ENCODE measurements at regions not wholly inside any gene's neighbourhood (a gene's known extent, or its start where the extent isn't known, plus 50 kb on each side); places are given as distances from the start of the nearest gene placed in this dataset.

GRCh38 chr6:140576004-140576555 is 1201.6 kb upstream of the CITED2 start:
- Histone ChIP-seq H3K4me1 (ENCODE audit: control insufficient read depth in 1 of 2, insufficient read depth in 2 of 2, low read length in 2 of 2) (peaks cover 0 to 3% of the 10 kb centered on the region in 2 donors), H3K27me3 (ENCODE audit: control insufficient read depth in 1 of 2, insufficient read depth in 2 of 2, low read length in 1 of 2) (no peaks in the 10 kb centered on the region), H3K27ac (ENCODE audit: low read depth in 1 of 2, low read length in 2 of 2) (no peak overlapping the region), H3K9me3 (ENCODE audit: control insufficient read depth, low read length) (no peaks in the 10 kb centered on the region), H3K4me3 (ENCODE audit: low read length in 2 of 2) (no peak overlapping the region), H3K36me3 (ENCODE audit: control insufficient read depth in 1 of 2, insufficient read depth in 2 of 2, low read length in 1 of 2) (no peaks in the 10 kb centered on the region)
- ATAC-seq (ENCODE audit: low FRiP score): no peak
- DNase-seq: no peak
- intact Hi-C loops (cut with DNase I): no loop called here
- 96 to 97% methylated on average over 7 of the region's 7 CpGs for WGBS, 2 donors

- intact Hi-C loops (cut with DNase I): no loop called here
- no peaks in the 10 kb centered on the region for H3K36me3 ChIP-seq (ENCODE audit: control insufficient read depth in 1 of 2, insufficient read depth in 2 of 2, low read length in 1 of 2)
Observed at GRCh38 chr6:140572867-140573266, 1198.4 kb upstream of the CITED2 start.

GRCh38 chr6:140572129-140572528 is 1197.7 kb upstream of the CITED2 start:
- peak overlapping the region; percentile 28 to 82 for H3K27ac ChIP-seq (ENCODE audit: low read depth in 1 of 2, low read length in 2 of 2)
- intact Hi-C loops (cut with DNase I): no loop called here

More at GRCh38 chr6:140572867-140573266, 1198.4 kb upstream of the CITED2 start:
- Histone ChIP-seq H3K4me1 (ENCODE audit: control insufficient read depth in 1 of 2, insufficient read depth in 2 of 2, low read length in 2 of 2) (peaks cover 0 to 3% of the 10 kb centered on the region in 2 donors), H3K27ac (ENCODE audit: low read depth in 1 of 2, low read length in 2 of 2) (peak overlapping the region; percentile 28 to 82), H3K9me3 (ENCODE audit: control insufficient read depth, low read length) (no peaks in the 10 kb centered on the region), H3K4me3 (ENCODE audit: low read length in 2 of 2) (no peak overlapping the region), H3K27me3 (ENCODE audit: control insufficient read depth in 1 of 2, insufficient read depth in 2 of 2, low read length in 1 of 2) (no peaks in the 10 kb centered on the region)
- no peak for DNase-seq
- ATAC-seq (ENCODE audit: low FRiP score): no peak

GRCh38 chr6:140571145-140571544 is 1196.7 kb upstream of the CITED2 start:
- DNase-seq: no peak
- Histone ChIP-seq H3K27ac (ENCODE audit: low read depth in 1 of 2, low read length in 2 of 2) (no peak overlapping the region), H3K4me3 (ENCODE audit: low read length in 2 of 2) (no peak overlapping the region), H3K4me1 (ENCODE audit: control insufficient read depth in 1 of 2, insufficient read depth in 2 of 2, low read length in 2 of 2) (peaks cover 0 to 7% of the 10 kb centered on the region in 2 donors), H3K9me3 (ENCODE audit: control insufficient read depth, low read length) (no peaks in the 10 kb centered on the region), H3K36me3 (ENCODE audit: control insufficient read depth in 1 of 2, insufficient read depth in 2 of 2, low read length in 1 of 2) (no peaks in the 10 kb centered on the region), H3K27me3 (ENCODE audit: control insufficient read depth in 1 of 2, insufficient read depth in 2 of 2, low read length in 1 of 2) (no peaks in the 10 kb centered on the region)
- no peak for ATAC-seq (ENCODE audit: low FRiP score)
- intact Hi-C loops (cut with DNase I): no loop called here

More at GRCh38 chr6:140572129-140572528, 1197.7 kb upstream of the CITED2 start:
- H3K27me3 ChIP-seq (ENCODE audit: control insufficient read depth in 1 of 2, insufficient read depth in 2 of 2, low read length in 1 of 2): no peaks in the 10 kb centered on the region
- H3K4me3 ChIP-seq (ENCODE audit: low read length in 2 of 2): no peak overlapping the region
- peaks cover 0 to 7% of the 10 kb centered on the region in 2 donors for H3K4me1 ChIP-seq (ENCODE audit: control insufficient read depth in 1 of 2, insufficient read depth in 2 of 2, low read length in 2 of 2)
- 2 to 4% methylated on average over 3 of the region's 3 CpGs for WGBS, 2 donors
- no peaks in the 10 kb centered on the region for H3K36me3 ChIP-seq (ENCODE audit: control insufficient read depth in 1 of 2, insufficient read depth in 2 of 2, low read length in 1 of 2)
- H3K9me3 ChIP-seq (ENCODE audit: control insufficient read depth, low read length): no peaks in the 10 kb centered on the region
- no peak for DNase-seq
- peak; percentile 79 for ATAC-seq (ENCODE audit: low FRiP score)

- intact Hi-C loops (cut with DNase I): no loop called here
- Histone ChIP-seq H3K9me3 (ENCODE audit: control insufficient read depth, low read length) (no peaks in the 10 kb centered on the region), H3K36me3 (ENCODE audit: control insufficient read depth in 1 of 2, insufficient read depth in 2 of 2, low read length in 1 of 2) (no peaks in the 10 kb centered on the region), H3K27ac (ENCODE audit: low read depth in 1 of 2, low read length in 2 of 2) (no peak overlapping the region), H3K4me1 (ENCODE audit: control insufficient read depth in 1 of 2, insufficient read depth in 2 of 2, low read length in 2 of 2) (peaks cover 0 to 6% of the 10 kb centered on the region in 2 donors), H3K27me3 (ENCODE audit: control insufficient read depth in 1 of 2, insufficient read depth in 2 of 2, low read length in 1 of 2) (no peaks in the 10 kb centered on the region), H3K4me3 (ENCODE audit: low read length in 2 of 2) (no peak overlapping the region)
- 54 to 56% methylated on average over 2 of the region's 2 CpGs for WGBS, 2 donors
- ATAC-seq (ENCODE audit: low FRiP score): no peak
- no peak for DNase-seq
Observed at GRCh38 chr6:140567466-140567865, 1193.0 kb upstream of the CITED2 start.

- intact Hi-C loops (cut with DNase I): no loop called here
- peaks cover 0 to 4% of the 10 kb centered on the region in 2 donors for H3K4me1 ChIP-seq (ENCODE audit: control insufficient read depth in 1 of 2, insufficient read depth in 2 of 2, low read length in 2 of 2)
- DNase-seq: no peak
- H3K27ac ChIP-seq (ENCODE audit: low read depth in 1 of 2, low read length in 2 of 2): no peak overlapping the region
- H3K4me3 ChIP-seq (ENCODE audit: low read length in 2 of 2): no peak overlapping the region
- 5 to 14% methylated on average over 1 of the region's 1 CpG for WGBS, 2 donors
- no peaks in the 10 kb centered on the region for H3K27me3 ChIP-seq (ENCODE audit: control insufficient read depth in 1 of 2, insufficient read depth in 2 of 2, low read length in 1 of 2)
- H3K36me3 ChIP-seq (ENCODE audit: control insufficient read depth in 1 of 2, insufficient read depth in 2 of 2, low read length in 1 of 2): no peaks in the 10 kb centered on the region
- ATAC-seq (ENCODE audit: low FRiP score): peak; percentile 69
- H3K9me3 ChIP-seq (ENCODE audit: control insufficient read depth, low read length): no peaks in the 10 kb centered on the region
Observed at GRCh38 chr6:140566781-140567277, 1192.4 kb upstream of the CITED2 start.

GRCh38 chr6:140563728-140564127 is 1189.3 kb upstream of the CITED2 start:
- intact Hi-C loops (cut with DNase I): no loop called here
- H3K27me3 ChIP-seq (ENCODE audit: control insufficient read depth in 1 of 2, insufficient read depth in 2 of 2, low read length in 1 of 2): no peaks in the 10 kb centered on the region

GRCh38 chr6:140561701-140562100 is 1187.3 kb upstream of the CITED2 start:
- H3K4me3 ChIP-seq (ENCODE audit: low read length in 2 of 2): no peak overlapping the region
- H3K4me1 ChIP-seq (ENCODE audit: control insufficient read depth in 1 of 2, insufficient read depth in 2 of 2, low read length in 2 of 2): no peaks in the 10 kb centered on the region
- no peaks in the 10 kb centered on the region for H3K27me3 ChIP-seq (ENCODE audit: control insufficient read depth in 1 of 2, insufficient read depth in 2 of 2, low read length in 1 of 2)
- ATAC-seq (ENCODE audit: low FRiP score) (no peak), DNase-seq (no peak)
- H3K9me3 ChIP-seq (ENCODE audit: control insufficient read depth, low read length): no peaks in the 10 kb centered on the region
- intact Hi-C loops (cut with DNase I): no loop called here
- 91 to 95% methylated on average over 2 of the region's 2 CpGs for WGBS, 2 donors
- H3K36me3 ChIP-seq (ENCODE audit: control insufficient read depth in 1 of 2, insufficient read depth in 2 of 2, low read length in 1 of 2): no peaks in the 10 kb centered on the region
- no peak overlapping the region for H3K27ac ChIP-seq (ENCODE audit: low read depth in 1 of 2, low read length in 2 of 2)

More at GRCh38 chr6:140563728-140564127, 1189.3 kb upstream of the CITED2 start:
- H3K27ac ChIP-seq (ENCODE audit: low read depth in 1 of 2, low read length in 2 of 2): no peak overlapping the region
- no peak for ATAC-seq (ENCODE audit: low FRiP score)
- no peak overlapping the region for H3K4me3 ChIP-seq (ENCODE audit: low read length in 2 of 2)
- peaks cover 0 to 4% of the 10 kb centered on the region in 2 donors for H3K4me1 ChIP-seq (ENCODE audit: control insufficient read depth in 1 of 2, insufficient read depth in 2 of 2, low read length in 2 of 2)
- H3K9me3 ChIP-seq (ENCODE audit: control insufficient read depth, low read length): no peaks in the 10 kb centered on the region
- H3K36me3 ChIP-seq (ENCODE audit: control insufficient read depth in 1 of 2, insufficient read depth in 2 of 2, low read length in 1 of 2): no peaks in the 10 kb centered on the region
- DNase-seq: no peak

- intact Hi-C loops (cut with DNase I): no loop called here
- DNase-seq (no peak), ATAC-seq (ENCODE audit: low FRiP score) (no peak)
- Histone ChIP-seq H3K4me3 (ENCODE audit: low read length in 2 of 2) (no peak overlapping the region), H3K27ac (ENCODE audit: low read depth in 1 of 2, low read length in 2 of 2) (no peak overlapping the region), H3K36me3 (ENCODE audit: control insufficient read depth in 1 of 2, insufficient read depth in 2 of 2, low read length in 1 of 2) (no peaks in the 10 kb centered on the region), H3K27me3 (ENCODE audit: control insufficient read depth in 1 of 2, insufficient read depth in 2 of 2, low read length in 1 of 2) (no peaks in the 10 kb centered on the region), H3K9me3 (ENCODE audit: control insufficient read depth, low read length) (no peaks in the 10 kb centered on the region), H3K4me1 (ENCODE audit: control insufficient read depth in 1 of 2, insufficient read depth in 2 of 2, low read length in 2 of 2) (no peaks in the 10 kb centered on the region)
- WGBS, 2 donors: 94 to 96% methylated on average over 1 of the region's 1 CpG
Observed at GRCh38 chr6:140560671-140561070, 1186.2 kb upstream of the CITED2 start.
